DMS 273 (cell line): ENCODE measurements at regions not wholly inside any gene's neighbourhood (a gene's known extent, or its start where the extent isn't known, plus 50 kb on each side); places are given as distances from the start of the nearest gene placed in this dataset.
"Not testable (repeated sequence)": the region's sequence is repeated elsewhere in the genome, so short reads cannot be mapped to it uniquely, and the experiment has no call there.

Experiments
- DNase-seq: peaks from one replicate; lab custom pipeline; 2025; ENCODE audit not compliant: unreplicated experiment; lab: John Stamatoyannopoulos, UW

- DNase-seq, result not testable (repeated sequence)
These were observed 905.9 kb downstream of the SPATA31A6 start for GRCh38 chr9:43089337-43089736.

- DNase-seq, result not testable (repeated sequence)
These were observed 926.9 kb downstream of the SPATA31A6 start for GRCh38 chr9:43110376-43110775.

- DNase-seq, result peak; percentile 10
These were observed 929.4 kb downstream of the SPATA31A6 start for GRCh38 chr9:43112846-43113245.

GRCh38 chr9:43115813-43116229, 932.4 kb downstream of the SPATA31A6 start:
- DNase-seq, result not testable (repeated sequence)

- not testable (repeated sequence) for DNase-seq
These were observed 934.8 kb downstream of the SPATA31A6 start for GRCh38 chr9:43118088-43118865.

- not testable (repeated sequence) for DNase-seq
These were observed 936.1 kb downstream of the SPATA31A6 start for GRCh38 chr9:43119565-43119964.

- not testable (repeated sequence) for DNase-seq
These were observed 936.5 kb downstream of the SPATA31A6 start for GRCh38 chr9:43119978-43120377.

- not testable (repeated sequence) for DNase-seq
These were observed 942.4 kb downstream of the SPATA31A6 start for GRCh38 chr9:43125894-43126293.

- not testable (repeated sequence) for DNase-seq
These were observed 943.7 kb downstream of the SPATA31A6 start for GRCh38 chr9:43127026-43127775.

GRCh38 chr9:43127949-43128348, 944.5 kb downstream of the SPATA31A6 start:
- not testable (repeated sequence) for DNase-seq

GRCh38 chr9:43130744-43131171, 947.3 kb downstream of the SPATA31A6 start:
- not testable (repeated sequence) for DNase-seq

- DNase-seq, result not testable (repeated sequence)
These were observed 952.0 kb downstream of the SPATA31A6 start for GRCh38 chr9:43135440-43135839.

GRCh38 chr9:43138909-43139308, 955.5 kb downstream of the SPATA31A6 start:
- DNase-seq, result not testable (repeated sequence)

- not testable (repeated sequence) for DNase-seq
These were observed 955.9 kb downstream of the SPATA31A6 start for GRCh38 chr9:43139349-43139748.

- not testable (repeated sequence) for DNase-seq
These were observed 956.6 kb downstream of the SPATA31A6 start for GRCh38 chr9:43139878-43140608.
